Breast epithelium (tissue), 4 donors: ENCODE measurements at regions not wholly inside any gene's neighbourhood (a gene's known extent, or its start where the extent isn't known, plus 50 kb on each side); places are given as distances from the start of the nearest gene placed in this dataset.
"Not testable (repeated sequence)": the region's sequence is repeated elsewhere in the genome, so short reads cannot be mapped to it uniquely, and the experiment has no call there.

Source experiments
- DNase-seq, 2 donors: peaks; one replicate each; pipeline ENCODE4 v3.0.0-alpha.2; 2019; ENCODE audit warnings: low spot score in 2 of 2
- H3K27ac ChIP-seq, 2 donors: fragments of 200-600 bp; sonication (generic) in 1 of 2; one replicate each; pipeline ENCODE4 v1.5.1; 2016 to 2019; ENCODE audit warnings: mild to moderate bottlenecking in 1 of 2
- H3K27me3 ChIP-seq, 2 donors: fragments of 200-600 bp; sonication (generic) in 1 of 2; one replicate each; pipeline versions ENCODE4 v1.5.1 to v1.6.0; 2017 to 2019; ENCODE audit warnings: control low read depth in 1 of 2, mild to moderate bottlenecking in 1 of 2
- H3K36me3 ChIP-seq: fragments of 200-600 bp; one replicate; pipeline ENCODE4 v1.5.1; 2019
- H3K4me1 ChIP-seq, 2 donors: fragments of 200-600 bp; sonication (generic); one replicate each; pipeline ENCODE4 v1.5.1; 2016 to 2019; ENCODE audit warnings: control low read depth in 1 of 2
- H3K4me3 ChIP-seq, 3 donors: fragments of 200-600 bp; sonication (generic); 1 replicate in 2 of 3; 2 replicates in 1 of 3; pipeline ENCODE4 v1.5.1; 2016 to 2019; ENCODE audit warnings: mild to moderate bottlenecking in 3 of 3, moderate library complexity in 2 of 3
- H3K9me3 ChIP-seq, 2 donors: fragments of 200-600 bp; sonication (generic) in 1 of 2; one replicate each; pipeline ENCODE4 v1.5.1; 2016 to 2019; ENCODE audit warnings: control low read depth in 1 of 2
- POLR2A ChIP-seq: fragments of 450-650 bp; IDR thresholded peaks from one replicate; pipeline ENCODE4 v1.6.1; 2016; ENCODE audit warnings: antibody characterized with exemption, mild to moderate bottlenecking, moderate library complexity
- POLR2AphosphoS5 ChIP-seq, 3 donors: sonication (generic); formaldehyde crosslinking; IDR thresholded peaks; one replicate each; pipeline ENCODE4 v1.6.1; 2017; ENCODE audit warnings: antibody characterized with exemption in 3 of 3
- intact Hi-C: fragments of 100-400 bp; cut with DNase I; formaldehyde crosslinking; loops from one replicate; pipeline ENCODE4 v1.15.1; 2023; ENCODE audit warnings: low total_unique reads
- TF ChIP-seq, protein P1 (sequence below), 3 donors: fragments of 450-650 bp; IDR thresholded peaks; one replicate each; pipeline ENCODE4 v1.5.1; 2016 to 2017; ENCODE audit warnings: antibody characterized with exemption in 3 of 3, mild to moderate bottlenecking in 3 of 3, moderate library complexity in 3 of 3

DNA sequence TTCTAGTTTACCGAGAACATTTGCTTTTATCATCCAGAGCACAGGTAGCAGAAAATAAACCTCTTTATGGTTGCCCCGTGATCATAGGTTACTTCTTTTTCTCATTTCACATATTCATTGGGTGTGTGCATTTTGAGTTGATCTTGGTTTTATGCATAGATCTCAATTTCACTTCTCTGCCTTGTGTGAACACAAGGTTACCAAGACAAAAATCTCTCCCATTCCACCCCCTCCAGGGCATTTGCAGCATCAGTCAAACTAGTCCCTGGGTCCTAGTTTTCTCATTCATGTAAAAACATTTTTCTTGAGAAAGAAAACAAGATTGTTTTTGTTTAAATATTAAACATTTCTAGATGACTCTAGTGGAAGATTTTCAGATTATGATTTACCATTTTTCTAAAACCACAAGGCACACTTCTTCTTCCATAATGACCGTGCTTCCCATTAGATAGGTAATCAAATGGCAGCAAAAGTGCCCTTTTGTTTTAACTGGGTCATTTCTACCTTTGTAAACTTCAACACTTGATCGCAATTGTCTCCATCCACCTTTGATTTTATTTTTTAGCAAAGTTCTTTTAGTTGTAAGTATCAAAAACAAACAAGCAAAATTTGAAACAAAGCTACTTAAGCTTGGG lies 526.6 kb upstream of the CADM1 start:
- TF ChIP-seq, protein P1, sequence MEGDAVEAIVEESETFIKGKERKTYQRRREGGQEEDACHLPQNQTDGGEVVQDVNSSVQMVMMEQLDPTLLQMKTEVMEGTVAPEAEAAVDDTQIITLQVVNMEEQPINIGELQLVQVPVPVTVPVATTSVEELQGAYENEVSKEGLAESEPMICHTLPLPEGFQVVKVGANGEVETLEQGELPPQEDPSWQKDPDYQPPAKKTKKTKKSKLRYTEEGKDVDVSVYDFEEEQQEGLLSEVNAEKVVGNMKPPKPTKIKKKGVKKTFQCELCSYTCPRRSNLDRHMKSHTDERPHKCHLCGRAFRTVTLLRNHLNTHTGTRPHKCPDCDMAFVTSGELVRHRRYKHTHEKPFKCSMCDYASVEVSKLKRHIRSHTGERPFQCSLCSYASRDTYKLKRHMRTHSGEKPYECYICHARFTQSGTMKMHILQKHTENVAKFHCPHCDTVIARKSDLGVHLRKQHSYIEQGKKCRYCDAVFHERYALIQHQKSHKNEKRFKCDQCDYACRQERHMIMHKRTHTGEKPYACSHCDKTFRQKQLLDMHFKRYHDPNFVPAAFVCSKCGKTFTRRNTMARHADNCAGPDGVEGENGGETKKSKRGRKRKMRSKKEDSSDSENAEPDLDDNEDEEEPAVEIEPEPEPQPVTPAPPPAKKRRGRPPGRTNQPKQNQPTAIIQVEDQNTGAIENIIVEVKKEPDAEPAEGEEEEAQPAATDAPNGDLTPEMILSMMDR (IDR thresholded peaks at IDR 0.05): no peak
- TF ChIP-seq POLR2A (no peak), POLR2AphosphoS5 (IDR thresholded peaks at IDR 0.05) (no peak)
- Histone ChIP-seq H3K36me3 (no peaks in the 10 kb centered on the region), H3K27me3 (no peaks in the 10 kb centered on the region), H3K4me1 (no peaks in the 10 kb centered on the region), H3K27ac (no peak overlapping the region), H3K4me3 (no peak overlapping the region), H3K9me3 (no peaks in the 10 kb centered on the region)
- intact Hi-C loops: no loop called here
- DNase-seq: no peak

DNA sequence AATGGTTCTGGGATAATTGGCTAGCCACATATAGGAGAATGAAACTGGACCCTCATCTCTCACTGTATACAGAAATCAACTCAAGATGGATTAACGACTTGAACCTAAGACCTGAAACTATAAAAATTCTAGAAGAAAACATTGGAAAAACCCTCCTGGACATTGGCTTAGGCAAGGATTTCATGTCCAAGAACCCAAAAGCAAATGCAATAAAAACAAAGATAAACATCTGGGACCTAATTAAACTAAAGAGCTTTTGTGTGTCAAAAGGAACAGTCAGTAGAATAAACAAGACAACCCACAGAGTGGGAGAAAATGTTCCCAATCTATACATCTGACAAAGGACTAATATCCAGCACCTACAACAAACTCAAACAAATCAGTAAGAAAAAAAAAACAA lies 524.3 kb upstream of the CADM1 start:
- H3K36me3 ChIP-seq, H3K27me3 ChIP-seq, intact Hi-C loops, H3K4me3 ChIP-seq, H3K27ac ChIP-seq, H3K9me3 ChIP-seq, DNase-seq, H3K4me1 ChIP-seq: not testable (repeated sequence)

DNA sequence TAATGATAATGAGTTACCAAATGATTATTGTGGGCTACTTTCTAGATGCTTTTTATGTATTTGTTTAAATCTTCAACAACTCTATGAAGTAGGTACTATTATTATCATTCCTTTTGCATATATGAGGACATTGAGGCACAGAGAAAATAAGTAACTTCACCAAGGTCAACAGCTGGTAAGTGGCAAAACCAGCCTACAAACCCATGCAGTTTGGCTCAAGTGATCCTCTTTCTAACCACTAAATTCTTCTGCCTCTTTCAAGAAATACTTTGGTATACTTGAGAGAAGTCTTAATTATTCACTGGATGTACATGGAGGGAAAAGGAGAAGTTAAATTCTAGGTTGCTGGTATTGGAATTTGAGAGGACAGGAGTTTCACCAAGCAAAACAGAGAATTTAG lies 495.2 kb upstream of the CADM1 start:
- Histone ChIP-seq H3K4me3 (no peak overlapping the region), H3K27ac (no peak overlapping the region), H3K36me3 (no peaks in the 10 kb centered on the region), H3K27me3 (peaks cover 0 to 4% of the 10 kb centered on the region in 2 donors), H3K4me1 (no peaks in the 10 kb centered on the region), H3K9me3 (no peaks in the 10 kb centered on the region)
- no peak for DNase-seq
- TF ChIP-seq, protein P1 (IDR thresholded peaks at IDR 0.05): no peak
- no peak for TF ChIP-seq POLR2A
- TF ChIP-seq POLR2AphosphoS5 (IDR thresholded peaks at IDR 0.05): no peak
- intact Hi-C loops: no loop called here

DNA sequence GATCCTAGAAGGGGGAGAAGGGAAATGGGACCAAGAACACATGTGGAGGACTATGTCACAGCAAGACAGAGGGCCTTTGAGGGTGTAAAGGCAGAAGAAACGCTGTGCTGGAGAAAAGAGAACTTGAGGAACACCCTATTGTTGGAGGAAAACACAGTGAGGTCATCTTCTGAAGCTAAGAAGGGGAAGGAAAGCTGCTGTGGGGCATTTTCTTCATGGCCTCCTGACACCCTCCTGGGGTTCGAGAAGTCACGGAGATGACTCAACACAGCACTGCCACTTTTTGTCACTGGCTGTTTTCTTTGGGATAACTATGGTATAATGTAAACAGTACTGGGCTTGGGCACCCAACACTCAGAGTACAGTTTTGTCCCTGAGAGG lies 492.6 kb upstream of the CADM1 start:
- Histone ChIP-seq H3K36me3 (no peaks in the 10 kb centered on the region), H3K9me3 (no peaks in the 10 kb centered on the region), H3K4me1 (no peaks in the 10 kb centered on the region), H3K27me3 (peaks cover 0 to 4% of the 10 kb centered on the region in 2 donors), H3K4me3 (no peak overlapping the region), H3K27ac (no peak overlapping the region)
- no peak for DNase-seq
- TF ChIP-seq, protein P1 (IDR thresholded peaks at IDR 0.05): no peak
- TF ChIP-seq POLR2A (no peak), POLR2AphosphoS5 (IDR thresholded peaks at IDR 0.05) (no peak)
- intact Hi-C loops: no loop called here

DNA sequence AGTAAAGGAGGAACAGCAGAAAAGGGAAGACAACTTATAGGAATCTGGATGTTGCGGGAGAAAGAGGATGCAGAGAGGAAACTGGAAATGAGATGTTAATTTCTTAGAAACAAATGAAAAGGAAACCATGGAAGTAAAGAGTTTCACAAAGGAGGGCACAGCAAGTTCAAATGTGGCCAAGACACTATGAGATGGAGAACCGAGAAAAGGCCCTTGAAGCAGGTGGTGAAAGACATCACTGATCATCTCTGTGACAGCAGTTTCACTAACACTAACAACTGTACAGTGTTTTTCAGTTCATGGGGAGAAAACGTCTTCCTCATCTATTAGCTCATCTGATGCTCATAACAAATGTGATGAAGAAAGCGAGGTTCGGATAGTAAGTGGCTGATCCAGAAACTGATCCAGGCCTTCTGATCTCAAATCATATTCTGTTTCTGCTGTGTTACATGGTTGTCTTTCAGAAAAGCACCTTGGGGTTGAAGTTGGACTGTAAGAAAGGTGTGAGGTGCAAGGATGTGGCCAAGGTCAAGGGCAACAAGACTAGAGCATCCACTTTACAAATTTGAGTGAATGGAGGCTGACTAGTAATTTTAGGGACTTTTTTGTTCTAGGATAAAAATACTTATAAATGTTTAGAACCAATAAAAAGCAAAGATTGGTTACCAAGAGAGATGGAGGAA lies 492.1 kb upstream of the CADM1 start:
- intact Hi-C loops: no loop called here
- H3K36me3 ChIP-seq: no peaks in the 10 kb centered on the region
- H3K4me3 ChIP-seq: no peak overlapping the region
- peaks cover 0 to 4% of the 10 kb centered on the region in 2 donors for H3K27me3 ChIP-seq
- no peaks in the 10 kb centered on the region for H3K4me1 ChIP-seq
- DNase-seq: no peak
- no peaks in the 10 kb centered on the region for H3K9me3 ChIP-seq
- TF ChIP-seq POLR2A (no peak), POLR2AphosphoS5 (IDR thresholded peaks at IDR 0.05) (no peak)
- TF ChIP-seq, protein P1 (IDR thresholded peaks at IDR 0.05): no peak
- no peak overlapping the region for H3K27ac ChIP-seq
